H1 (cell line): ENCODE measurements at regions not wholly inside any gene's neighbourhood (a gene's known extent, or its start where the extent isn't known, plus 50 kb on each side); places are given as distances from the start of the nearest gene placed in this dataset.

Source experiments
- CTCF ChIA-PET: fragments of 300-600 bp; sonication (Branson Sonifier 250); formaldehyde crosslinking; loops from one replicate; lab custom pipeline; 2021; ENCODE audit not compliant: partially characterized antibody; lab: Charles Lee
- POLR2A ChIA-PET: fragments of 300-600 bp; sonication (Branson Sonifier 250); formaldehyde crosslinking; loops from one replicate; lab custom pipeline; 2021; ENCODE audit warnings: inconsistent platforms; ENCODE audit not compliant: partially characterized antibody; lab: Charles Lee
- DNase-seq, 2 experiments: peaks; one replicate each; pipeline versions ENCODE4 v3.0.0 to v3.0.0-alpha.2; 2010 to 2022; ENCODE audit warnings: low spot score in 2 of 2, low read depth in 1 of 2, mixed read lengths in 1 of 2
- FAIRE-seq: peaks from 2 replicates; lab custom pipeline; 2011; peaks lifted over from hg19 to GRCh38; lab: Jason Lieb, UNC
- H2AFZ ChIP-seq: 2 replicates; pipeline ENCODE4 v1.8.1; 2012; ENCODE audit warnings: low read length, inconsistent platforms
- H2AK5ac ChIP-seq: 2 replicates; pipeline ENCODE4 v1.6.1; 2013; ENCODE audit warnings: low read depth, low read length
- H2BK120ac ChIP-seq: replicated peaks from 2 replicates; pipeline ENCODE3; 2013; ENCODE audit warnings: low read depth, low read length, inconsistent platforms
- H2BK12ac ChIP-seq: 2 replicates; pipeline ENCODE4 v1.6.1; 2013; ENCODE audit warnings: low read depth, low read length
- H2BK15ac ChIP-seq: 2 replicates; pipeline ENCODE4 v1.6.1; 2013; ENCODE audit warnings: low read length
- H2BK20ac ChIP-seq: 2 replicates; pipeline ENCODE4 v1.6.1; 2013; ENCODE audit warnings: low read length
- H2BK5ac ChIP-seq: 2 replicates; pipeline ENCODE4 v1.6.1; 2013; ENCODE audit warnings: low read depth, low read length
- H3K14ac ChIP-seq: 2 replicates; pipeline ENCODE4 v1.6.1; 2013; ENCODE audit warnings: inconsistent platforms; ENCODE audit not compliant: insufficient read length
- H3K18ac ChIP-seq: 2 replicates; pipeline ENCODE4 v1.6.1; 2013; ENCODE audit warnings: low read length; ENCODE audit errors: extremely low read depth
- H3K23ac ChIP-seq: 2 replicates; pipeline ENCODE4 v1.6.1; 2013; ENCODE audit warnings: inconsistent platforms; ENCODE audit not compliant: insufficient read length
- H3K23me2 ChIP-seq: 2 replicates; pipeline ENCODE4 v1.6.1; 2013; ENCODE audit warnings: low read depth, low read length
- H3K27ac ChIP-seq: 2 replicates; pipeline ENCODE4 v1.6.1; 2011; ENCODE audit warnings: low read depth, low read length, inconsistent platforms
- H3K27me3 ChIP-seq, 4 experiments: replicated peaks in 1 of 4; 1 replicate in 1 of 4; 2 replicates in 3 of 4; pipeline versions ENCODE4 v1.6.1 to v1.8.1; 2011 to 2013; ENCODE audit warnings: low read length in 3 of 4, mild to moderate bottlenecking in 3 of 4, inconsistent platforms in 2 of 4, mixed read lengths in 2 of 4, moderate library complexity in 1 of 4; ENCODE audit not compliant: control insufficient read depth in 3 of 4, insufficient read depth in 3 of 4; ENCODE audit errors: extremely low read depth in 1 of 4
- H3K36me3 ChIP-seq, 4 experiments: 2 replicates each; pipeline versions ENCODE4 v1.6.1 to v1.8.1; 2011 to 2013; ENCODE audit warnings: mild to moderate bottlenecking in 4 of 4, low read length in 3 of 4, moderate library complexity in 2 of 4, control low read depth in 1 of 4, inconsistent platforms in 1 of 4; ENCODE audit not compliant: insufficient read depth in 4 of 4, control insufficient read depth in 2 of 4
- H3K4ac ChIP-seq: replicated peaks from 2 replicates; pipeline ENCODE3; 2013; ENCODE audit warnings: low read length, low read depth, mixed read lengths, inconsistent platforms; ENCODE audit not compliant: insufficient read length
- H3K4me1 ChIP-seq, 4 experiments: replicated peaks in 1 of 4; 1 replicate in 1 of 4; 2 replicates in 3 of 4; pipeline versions ENCODE4 v1.6.1 to v1.8.1; 2011 to 2013; ENCODE audit warnings: low read length in 3 of 4, inconsistent platforms in 2 of 4, mixed read lengths in 1 of 4; ENCODE audit not compliant: insufficient read depth in 4 of 4, control insufficient read depth in 3 of 4
- H3K4me2 ChIP-seq, 2 experiments: 2 replicates each; pipeline versions ENCODE4 v1.6.1 to v1.8.1; 2011 to 2013; ENCODE audit warnings: low read depth in 2 of 2, low read length in 2 of 2, control low read depth in 1 of 2, inconsistent platforms in 1 of 2, mild to moderate bottlenecking in 1 of 2; ENCODE audit not compliant: insufficient read depth in 1 of 2
- H3K4me3 ChIP-seq, 4 experiments: fragments of 200-600, 300-600 bp in 1 of 4; sonication (generic), shearing (Covaris generic), sonication (Bioruptor Twin) in 1 of 4; 2 replicates each; pipeline versions ENCODE4 v1.5.1 to v1.8.1; 2011 to 2016; ENCODE audit warnings: low read length in 4 of 4, low read depth in 3 of 4, control low read depth in 2 of 4, inconsistent platforms in 2 of 4, mild to moderate bottlenecking in 2 of 4, mixed read lengths in 1 of 4, moderate library complexity in 1 of 4; ENCODE audit not compliant: insufficient read depth in 2 of 4; ENCODE audit errors: extremely low read depth in 1 of 4
- H3K56ac ChIP-seq: replicated peaks from 2 replicates; pipeline ENCODE3; 2013; ENCODE audit warnings: low read depth, mild to moderate bottlenecking, mixed read lengths, low read length, inconsistent platforms; ENCODE audit not compliant: insufficient read length
- H3K79me1 ChIP-seq: 2 replicates; pipeline ENCODE4 v1.6.1; 2013; ENCODE audit warnings: low read depth, low read length, control low read depth
- H3K79me2 ChIP-seq, 2 experiments: 2 replicates each; pipeline versions ENCODE4 v1.6.1 to v1.8.1; 2012 to 2013; ENCODE audit warnings: low read length in 2 of 2, mild to moderate bottlenecking in 2 of 2, inconsistent platforms in 1 of 2; ENCODE audit not compliant: insufficient read depth in 2 of 2, control insufficient read depth in 1 of 2
- H3K9ac ChIP-seq, 4 experiments: replicated peaks in 1 of 4; 1 replicate in 1 of 4; 2 replicates in 3 of 4; pipeline versions ENCODE4 v1.6.1 to v1.8.1; 2011 to 2013; ENCODE audit warnings: low read depth in 3 of 4, low read length in 3 of 4, control low read depth in 2 of 4, mild to moderate bottlenecking in 2 of 4, moderate library complexity in 2 of 4, inconsistent platforms in 1 of 4; ENCODE audit errors: extremely low read depth in 1 of 4
- H3K9me3 ChIP-seq, 2 experiments: 2 replicates each; pipeline versions ENCODE4 v1.6.1 to v1.8.1; 2012 to 2013; ENCODE audit warnings: mild to moderate bottlenecking in 2 of 2, moderate library complexity in 2 of 2, control low read depth in 1 of 2, inconsistent platforms in 1 of 2, low read depth in 1 of 2, low read length in 1 of 2, mixed read lengths in 1 of 2; ENCODE audit not compliant: insufficient read depth in 2 of 2
- H4K20me1 ChIP-seq, 2 experiments: replicated peaks in 1 of 2; 2 replicates each; pipeline versions ENCODE3 to v1.8.1; 2011 to 2013; ENCODE audit warnings: inconsistent platforms in 2 of 2, low read length in 2 of 2, mild to moderate bottlenecking in 1 of 2; ENCODE audit not compliant: insufficient read depth in 2 of 2, control insufficient read depth in 1 of 2
- H4K5ac ChIP-seq: 2 replicates; pipeline ENCODE4 v1.6.1; 2013; ENCODE audit warnings: low read length, low read depth, mixed read lengths, inconsistent platforms; ENCODE audit not compliant: insufficient read length
- H4K8ac ChIP-seq: 2 replicates; pipeline ENCODE4 v1.8.0; 2013; ENCODE audit warnings: mild to moderate bottlenecking, moderate library complexity, low read length, inconsistent platforms; ENCODE audit not compliant: insufficient read depth; ENCODE audit errors: extremely low read depth
- H4K91ac ChIP-seq: replicated peaks from 2 replicates; pipeline ENCODE3; 2013; ENCODE audit warnings: low read length, mixed read lengths, inconsistent platforms; ENCODE audit not compliant: insufficient read length
- BACH1 ChIP-seq: IDR thresholded peaks from 2 replicates; pipeline ENCODE4 v1.6.1; 2012; ENCODE audit warnings: low read length, improper control_type of control experiment
- BCL11A ChIP-seq, 2 experiments: IDR thresholded peaks; one replicate each; pipeline ENCODE4 v1.6.1; 2011; ENCODE audit warnings: low read depth in 2 of 2, low read length in 2 of 2, mild to moderate bottlenecking in 2 of 2
- EZH2 ChIP-seq: fragments of 200-600 bp; sonication (generic); IDR thresholded peaks from 2 replicates; pipeline ENCODE4 v1.7.1; 2012; ENCODE audit warnings: low read depth, mild to moderate bottlenecking, moderate library complexity, low read length, inconsistent platforms; ENCODE audit not compliant: severe bottlenecking
- HDAC2 ChIP-seq, 2 experiments: fragments of 300-600 bp in 1 of 2; sonication (generic) in 1 of 2; IDR thresholded peaks; 2 replicates each; pipeline ENCODE4 v1.6.1; 2011 to 2012; ENCODE audit warnings: low read depth in 2 of 2, low read length in 2 of 2, mild to moderate bottlenecking in 2 of 2, moderate library complexity in 2 of 2, borderline replicate concordance in 1 of 2, inconsistent platforms in 1 of 2
- HDAC6 ChIP-seq: IDR thresholded peaks from one replicate; pipeline ENCODE4 v1.7.1; 2012; ENCODE audit warnings: low read depth, mild to moderate bottlenecking, inconsistent platforms, low read length, moderate library complexity
- MAFK ChIP-seq: IDR thresholded peaks from 2 replicates; pipeline ENCODE4 v1.6.1; 2012; ENCODE audit warnings: low read depth, mild to moderate bottlenecking, improper control_type of control experiment, low read length
- RBBP5 ChIP-seq: IDR thresholded peaks from 2 replicates; pipeline ENCODE4 v1.7.1; 2012; ENCODE audit warnings: low read depth, mild to moderate bottlenecking, inconsistent platforms, low read length, moderate library complexity, borderline replicate concordance
- SP4 ChIP-seq: IDR thresholded peaks from 2 replicates; pipeline ENCODE4 v1.6.1; 2012; ENCODE audit warnings: low read length, inconsistent platforms
- WGBS, 2 experiments: shearing (Covaris generic) in 1 of 2; methylation state at CpG; one replicate each; pipeline versions ENCODE4 v1.1.6 to v1.1.7; 2013 to 2015; ENCODE audit warnings: low lambda C conversion rate in 2 of 2, mixed read lengths in 2 of 2, inconsistent platforms in 1 of 2, low coverage in 1 of 2, missing lambda C conversion rate in 1 of 2; ENCODE audit not compliant: insufficient replicate concordance in 2 of 2, insufficient coverage in 1 of 2, insufficient read length in 1 of 2; ENCODE audit errors: extremely low coverage in 1 of 2, missing lambda C conversion rate in 1 of 2; 5-methylcytosine and 5-hydroxymethylcytosine counted together

DNA sequence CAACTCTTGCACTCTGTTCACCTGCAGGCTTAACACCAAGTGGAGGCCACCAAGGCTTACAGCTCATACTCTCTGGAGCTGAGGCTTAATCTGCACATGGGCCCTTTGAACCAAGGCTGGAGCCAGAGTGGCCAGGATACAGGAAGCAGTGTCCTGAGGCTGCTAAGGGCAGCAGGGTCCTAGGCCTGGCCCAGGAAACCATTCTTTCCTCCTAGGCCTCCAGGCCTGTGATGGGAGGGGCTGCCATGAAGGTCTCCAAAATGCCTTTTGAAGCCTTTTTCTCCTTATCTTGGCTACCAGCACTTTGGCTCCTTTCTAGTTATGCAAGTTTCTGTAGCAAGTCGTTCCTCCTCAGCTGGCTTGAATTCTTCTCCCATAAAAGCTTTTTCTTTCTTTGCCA is 68.0 kb upstream of the GNAI1 start:
- Histone ChIP-seq H2AFZ (no peak overlapping the region), H3K27ac (no peak overlapping the region), H2BK5ac (no peak overlapping the region), H3K79me2 (no peaks in the 10 kb centered on the region), H3K4me1 (no peaks in the 10 kb centered on the region), H3K36me3 (no peaks in the 10 kb centered on the region), H3K23me2 (no peaks in the 10 kb centered on the region), H4K91ac (no peak overlapping the region), H4K8ac (no peak overlapping the region), H3K23ac (no peak overlapping the region), H4K5ac (no peak overlapping the region), H3K4me2 (no peak overlapping the region), H3K14ac (no peak overlapping the region), H3K9me3 (peaks cover 10 to 17% of the 10 kb centered on the region in 2 experiments), H3K27me3 (no peaks in the 10 kb centered on the region), H2BK120ac (no peak overlapping the region), H3K56ac (no peak overlapping the region), H2BK15ac (no peak overlapping the region), H2BK12ac (no peak overlapping the region), H3K4ac (no peak overlapping the region), H4K20me1 (no peaks in the 10 kb centered on the region), H3K9ac (no peak overlapping the region), H2BK20ac (no peak overlapping the region), H3K18ac (no peak overlapping the region), H3K79me1 (no peaks in the 10 kb centered on the region), H2AK5ac (no peak overlapping the region), H3K4me3 (no peak overlapping the region)
- ChIA-PET CTCF (interaction anchor here (1.0 kb wide), 1 partner anchor 32 kb away, joined by 4 read pairs; no protein-coding TSS in a partner anchor), POLR2A (no interaction called here)
- 83% methylated on average over 1 of the region's 1 CpG; no CpG with 5 or more reads in 1 of the 2 experiments for WGBS, 2 experiments
- FAIRE-seq = no peak
- TF ChIP-seq SP4 = no peak
- TF ChIP-seq HDAC2 (IDR thresholded peaks at IDR 0.05; ENCODE audit: borderline replicate concordance in 1 of 2, low read depth in 2 of 2, low read length in 2 of 2) = no peak
- no peak for TF ChIP-seq BACH1
- no peak for TF ChIP-seq RBBP5
- TF ChIP-seq MAFK = no peak
- TF ChIP-seq EZH2 = no peak
- no peak for TF ChIP-seq BCL11A (IDR thresholded peaks at IDR 0.05; ENCODE audit: low read depth in 2 of 2, low read length in 2 of 2)
- no peak for TF ChIP-seq HDAC6
- no peak for DNase-seq
